Liver (tissue), 8 donors: ENCODE measurements at regions not wholly inside any gene's neighbourhood (a gene's known extent, or its start where the extent isn't known, plus 50 kb on each side); places are given as distances from the start of the nearest gene placed in this dataset.
"Not testable (repeated sequence)": the region's sequence is repeated elsewhere in the genome, so short reads cannot be mapped to it uniquely, and the experiment has no call there.

Source experiments
- DNase-seq: peaks from one replicate; pipeline ENCODE4 v3.0.0-alpha.2; 2017; ENCODE audit warnings: low spot score
- H3K27ac ChIP-seq, 2 donors: one replicate each; pipeline ENCODE4 v1.7.0; 2013; ENCODE audit warnings: inconsistent platforms in 2 of 2, low read length in 2 of 2, control low read depth in 1 of 2, low read depth in 1 of 2, mild to moderate bottlenecking in 1 of 2
- H3K27me3 ChIP-seq, 4 donors: one replicate each; pipeline versions ENCODE4 v1.6.1 to v1.7.0; 2013; ENCODE audit warnings: low read length in 3 of 4, inconsistent platforms in 1 of 4, mild to moderate bottlenecking in 1 of 4, moderate library complexity in 1 of 4; ENCODE audit not compliant: control insufficient read depth in 4 of 4, insufficient read depth in 4 of 4
- H3K36me3 ChIP-seq, 4 donors: one replicate each; pipeline versions ENCODE4 v1.6.1 to v1.7.0; 2013; ENCODE audit warnings: low read length in 3 of 4, mild to moderate bottlenecking in 3 of 4, low read depth in 1 of 4, moderate library complexity in 1 of 4; ENCODE audit not compliant: control insufficient read depth in 4 of 4, insufficient read depth in 3 of 4
- H3K4me1 ChIP-seq, 4 donors: one replicate each; pipeline versions ENCODE4 v1.6.1 to v1.7.0; 2013; ENCODE audit warnings: low read length in 3 of 4, mild to moderate bottlenecking in 3 of 4, moderate library complexity in 1 of 4; ENCODE audit not compliant: control insufficient read depth in 4 of 4, insufficient read depth in 4 of 4
- H3K4me3 ChIP-seq, 3 donors: one replicate each; pipeline versions ENCODE4 v1.6.1 to v1.7.0; 2013; ENCODE audit warnings: low read length in 3 of 3, control low read depth in 1 of 3, low read depth in 1 of 3, mild to moderate bottlenecking in 1 of 3
- H3K9ac ChIP-seq, 2 donors: one replicate each; pipeline ENCODE4 v1.7.0; 2013; ENCODE audit warnings: low read length in 2 of 2, mild to moderate bottlenecking in 2 of 2, moderate library complexity in 2 of 2, control low read depth in 1 of 2, low read depth in 1 of 2
- H3K9me3 ChIP-seq, 4 donors: one replicate each; pipeline versions ENCODE4 v1.6.1 to v1.7.0; 2013; ENCODE audit warnings: low read length in 3 of 4; ENCODE audit not compliant: control insufficient read depth in 4 of 4
- ATF3 ChIP-seq: IDR thresholded peaks from 2 replicates; pipeline ENCODE4 v1.6.1; 2016; ENCODE audit warnings: antibody characterized with exemption
- CTCF ChIP-seq: fragments of 150-350 bp; IDR thresholded peaks from 2 replicates; pipeline ENCODE4 v1.5.1; 2017; ENCODE audit warnings: improper control_type of control experiment, low read depth, low read length; ENCODE audit not compliant: missing input control
- FOXA1 ChIP-seq: IDR thresholded peaks from 2 replicates; pipeline ENCODE4 v1.6.1; 2016; ENCODE audit warnings: antibody characterized with exemption
- FOXA2 ChIP-seq: IDR thresholded peaks from 2 replicates; pipeline ENCODE4 v1.6.1; 2016; ENCODE audit warnings: antibody characterized with exemption
- GABPA ChIP-seq, 2 donors: IDR thresholded peaks in 1 of 2; conservative IDR thresholded peaks in 1 of 2; 2 replicates each; pipeline ENCODE4 v1.6.1; 2016; ENCODE audit warnings: antibody characterized with exemption in 2 of 2, mild to moderate bottlenecking in 1 of 2, moderate library complexity in 1 of 2
- HNF4A ChIP-seq, 2 donors: conservative IDR thresholded peaks; 2 replicates each; pipeline ENCODE4 v1.6.1; 2016; ENCODE audit warnings: antibody characterized with exemption in 2 of 2, mild to moderate bottlenecking in 2 of 2
- JUND ChIP-seq, 2 donors: IDR thresholded peaks; 2 replicates each; pipeline ENCODE4 v1.6.1; 2016; ENCODE audit warnings: antibody characterized with exemption in 2 of 2
- MAX ChIP-seq: IDR thresholded peaks from 2 replicates; pipeline ENCODE4 v1.6.1; 2016; ENCODE audit warnings: antibody characterized with exemption
- NR2F2 ChIP-seq: IDR thresholded peaks from 2 replicates; pipeline ENCODE4 v1.6.1; 2016; ENCODE audit warnings: antibody characterized with exemption
- RAD21 ChIP-seq, 2 donors: IDR thresholded peaks; 2 replicates each; pipeline ENCODE4 v1.6.1; 2016; ENCODE audit warnings: antibody characterized with exemption in 2 of 2, mild to moderate bottlenecking in 2 of 2
- REST ChIP-seq: IDR thresholded peaks from 2 replicates; pipeline ENCODE4 v1.6.1; 2016; ENCODE audit warnings: antibody characterized with exemption, mild to moderate bottlenecking
- SP1 ChIP-seq: IDR thresholded peaks from 2 replicates; pipeline ENCODE4 v1.6.1; 2018; ENCODE audit warnings: antibody characterized with exemption, mild to moderate bottlenecking
- TAF1 ChIP-seq: conservative IDR thresholded peaks from 2 replicates; pipeline ENCODE4 v1.6.1; 2016; ENCODE audit warnings: antibody characterized with exemption, mild to moderate bottlenecking
- YY1 ChIP-seq: IDR thresholded peaks from 2 replicates; pipeline ENCODE4 v1.6.1; 2016; ENCODE audit warnings: antibody characterized with exemption, mild to moderate bottlenecking
- ZBTB33 ChIP-seq: IDR thresholded peaks from 2 replicates; pipeline ENCODE4 v1.6.1; 2016; ENCODE audit warnings: antibody characterized with exemption
- WGBS: extraction: QIAGEN DNeasy Blood & Tissue Kit; methylation state at CpG from one replicate; pipeline ENCODE4 v1.1.7; 2013; 5-methylcytosine and 5-hydroxymethylcytosine counted together
- donor health status: healthy.
- donor health status: healthy.
- donor health status: healthy.
- donor health status: healthy.
- donor health status: healthy.

- H3K9me3 ChIP-seq = no peaks in the 10 kb centered on the region
- H3K4me3 ChIP-seq = no peak overlapping the region
- H3K9ac ChIP-seq = no peak overlapping the region
- no peaks in the 10 kb centered on the region for H3K4me1 ChIP-seq
- no peaks in the 10 kb centered on the region for H3K27me3 ChIP-seq
- WGBS = 4% methylated on average over 1 of the region's 1 CpG
- no peak for TF ChIP-seq CTCF
- TF ChIP-seq FOXA2 = no peak
- no peak for TF ChIP-seq ATF3
- TF ChIP-seq FOXA1 = no peak
- no peak for TF ChIP-seq REST
- TF ChIP-seq JUND (IDR thresholded peaks at IDR 0.05) = no peak
- no peak for TF ChIP-seq NR2F2
- TF ChIP-seq MAX = no peak
- no peak for TF ChIP-seq RAD21 (IDR thresholded peaks at IDR 0.05)
- TF ChIP-seq TAF1 = no peak
- no peak for TF ChIP-seq ZBTB33
- H3K36me3 ChIP-seq = no peaks in the 10 kb centered on the region
- no peak overlapping the region for H3K27ac ChIP-seq
- DNase-seq = no peak
Measured at GRCh38 chr14:85016496-85016895, 513.4 kb upstream of the FLRT2 start.

- not testable (repeated sequence) for H3K36me3 ChIP-seq, H3K9me3 ChIP-seq, H3K27ac ChIP-seq, H3K9ac ChIP-seq, DNase-seq, H3K4me1 ChIP-seq, H3K27me3 ChIP-seq, H3K4me3 ChIP-seq
- WGBS = 75% methylated on average over 7 of the region's 7 CpGs
Measured at GRCh38 chr14:85023866-85024265, 506.1 kb upstream of the FLRT2 start.

GRCh38 chr14:85024931-85025330 is 505.0 kb upstream of the FLRT2 start:
- no peak overlapping the region for H3K9ac ChIP-seq
- H3K27me3 ChIP-seq = no peaks in the 10 kb centered on the region
- no peaks in the 10 kb centered on the region for H3K9me3 ChIP-seq
- H3K36me3 ChIP-seq = no peaks in the 10 kb centered on the region
- H3K27ac ChIP-seq = no peak overlapping the region
- H3K4me3 ChIP-seq = no peak overlapping the region
- no peaks in the 10 kb centered on the region for H3K4me1 ChIP-seq
- WGBS = 78% methylated on average over 2 of the region's 2 CpGs
- no peak for DNase-seq
- no peak for TF ChIP-seq GABPA (IDR thresholded peaks at IDR 0.05 in 1 of 2, conservative IDR thresholded peaks at IDR 0.05 in 1 of 2)
- no peak for TF ChIP-seq NR2F2
- TF ChIP-seq YY1 = no peak
- TF ChIP-seq MAX = no peak
- TF ChIP-seq HNF4A (conservative IDR thresholded peaks at IDR 0.05) = no peak
- no peak for TF ChIP-seq FOXA1
- no peak for TF ChIP-seq RAD21 (IDR thresholded peaks at IDR 0.05)
- no peak for TF ChIP-seq SP1
- TF ChIP-seq ATF3 = no peak
- TF ChIP-seq TAF1 = no peak
- no peak for TF ChIP-seq ZBTB33
- TF ChIP-seq JUND (IDR thresholded peaks at IDR 0.05) = no peak
